A673 (cell line): ENCODE measurements at regions not wholly inside any gene's neighbourhood (a gene's known extent, or its start where the extent isn't known, plus 50 kb on each side); places are given as distances from the start of the nearest gene placed in this dataset.

Source experiments
- BruUV-seq: library from RNA; stranded (reverse); fragments of 400-500 nt; replicated peaks from 2 replicates; lab custom pipeline; 2021; lab: Mats Ljungman, UMichigan
- CTCF ChIA-PET: fragments of 300-600 bp; sonication (Branson Sonifier 250); formaldehyde crosslinking; loops from one replicate; lab custom pipeline; 2022; ENCODE audit warnings: antibody characterized with exemption; lab: Charles Lee
- POLR2A ChIA-PET: fragments of 300-600 bp; sonication (Branson Sonifier 250); formaldehyde crosslinking; loops from one replicate; lab custom pipeline; 2022; ENCODE audit warnings: antibody characterized with exemption; ENCODE audit not compliant: low non-redundant PET; lab: Charles Lee
- DNase-seq: peaks from one replicate; pipeline ENCODE4 v3.0.0-alpha.2; 2015; ENCODE audit warnings: low spot score
- H3K27ac ChIP-seq: fragments of 200-600 bp; sonication (generic); 2 replicates; pipeline ENCODE4 v1.5.1; 2016; ENCODE audit warnings: mixed run types, low read depth, mild to moderate bottlenecking, mixed read lengths, antibody characterized with exemption, low read length; ENCODE audit not compliant: poor library complexity, severe bottlenecking
- H3K27me3 ChIP-seq: fragments of 200-600 bp; sonication (generic); replicated peaks from 2 replicates; pipeline ENCODE4 v1.6.1; 2017; ENCODE audit warnings: mixed run types, low read depth, mild to moderate bottlenecking, mixed read lengths, antibody characterized with exemption, low read length; ENCODE audit not compliant: insufficient read depth, poor library complexity
- H3K36me3 ChIP-seq: fragments of 200-600 bp; sonication (generic); 2 replicates; pipeline ENCODE4 v1.6.1; 2016; ENCODE audit warnings: mixed run types, mild to moderate bottlenecking, mixed read lengths, antibody characterized with exemption, low read length; ENCODE audit not compliant: insufficient read depth, poor library complexity, severe bottlenecking
- H3K4me1 ChIP-seq: fragments of 200-600 bp; sonication (generic); 2 replicates; pipeline ENCODE4 v1.6.1; 2017; ENCODE audit warnings: mixed run types, mild to moderate bottlenecking, mixed read lengths, antibody characterized with exemption, low read length; ENCODE audit not compliant: insufficient read depth, poor library complexity, severe bottlenecking
- H3K4me3 ChIP-seq: fragments of 200-600 bp; sonication (generic); 2 replicates; pipeline ENCODE4 v1.5.1; 2016; ENCODE audit warnings: low read depth, mixed run types, mild to moderate bottlenecking, mixed read lengths, low read length; ENCODE audit not compliant: poor library complexity, severe bottlenecking
- H3K9me3 ChIP-seq: fragments of 200-600 bp; sonication (generic); 2 replicates; pipeline ENCODE4 v1.6.1; 2016; ENCODE audit warnings: mixed run types, low read depth, mild to moderate bottlenecking, mixed read lengths, antibody characterized with exemption, low read length; ENCODE audit not compliant: poor library complexity, severe bottlenecking
- EZH2 ChIP-seq: fragments of 200-600 bp; sonication (generic); IDR thresholded peaks from 2 replicates; pipeline ENCODE4 v1.6.1; 2017; ENCODE audit warnings: borderline replicate concordance, low read depth, mild to moderate bottlenecking, mixed read lengths, antibody characterized with exemption, low read length; ENCODE audit not compliant: poor library complexity, severe bottlenecking
- intact Hi-C: fragments of 100-400 bp; cut with micrococcal nuclease; formaldehyde crosslinking; loops from one replicate; pipeline ENCODE4 v1.10.0; 2022; ENCODE audit not compliant: unreplicated experiment
- TF ChIP-seq, protein P1 (sequence below): fragments of 300-800, 200-600 bp; sonication (generic); conservative IDR thresholded peaks from 2 replicates; pipeline ENCODE4 v1.5.1; 2017; ENCODE audit warnings: low read depth, mild to moderate bottlenecking, antibody characterized with exemption, low read length, moderate library complexity, mixed read lengths

DNA sequence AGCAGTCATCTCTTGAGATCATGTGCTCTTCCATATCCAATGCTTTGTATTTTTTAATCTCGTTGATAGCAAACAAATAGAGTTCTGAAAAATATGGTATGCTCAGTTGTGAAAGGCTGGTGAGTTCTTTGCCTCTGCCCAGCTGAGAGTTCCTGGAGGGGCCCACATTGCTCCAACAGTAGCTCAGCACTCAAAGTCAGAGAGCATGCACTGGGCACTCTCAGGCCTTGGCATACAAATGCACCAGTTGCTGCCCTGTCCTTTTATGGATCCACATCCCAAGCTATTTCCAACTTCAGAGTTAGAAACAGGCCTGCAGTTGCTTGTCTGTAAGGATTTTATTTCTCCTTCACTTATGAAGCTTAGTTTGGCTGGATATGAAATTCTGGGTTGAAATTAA, 181.7 kb upstream of the CHRNA7 start:
- Histone ChIP-seq H3K27ac (no peak overlapping the region), H3K4me1 (no peaks in the 10 kb centered on the region), H3K4me3 (no peak overlapping the region), H3K36me3 (no peaks in the 10 kb centered on the region), H3K27me3 (no peaks in the 10 kb centered on the region), H3K9me3 (no peaks in the 10 kb centered on the region)
- ChIA-PET CTCF (no interaction called here), POLR2A (no interaction called here)
- intact Hi-C loops, result no loop called here
- no peak for TF ChIP-seq EZH2
- TF ChIP-seq, protein P1, sequence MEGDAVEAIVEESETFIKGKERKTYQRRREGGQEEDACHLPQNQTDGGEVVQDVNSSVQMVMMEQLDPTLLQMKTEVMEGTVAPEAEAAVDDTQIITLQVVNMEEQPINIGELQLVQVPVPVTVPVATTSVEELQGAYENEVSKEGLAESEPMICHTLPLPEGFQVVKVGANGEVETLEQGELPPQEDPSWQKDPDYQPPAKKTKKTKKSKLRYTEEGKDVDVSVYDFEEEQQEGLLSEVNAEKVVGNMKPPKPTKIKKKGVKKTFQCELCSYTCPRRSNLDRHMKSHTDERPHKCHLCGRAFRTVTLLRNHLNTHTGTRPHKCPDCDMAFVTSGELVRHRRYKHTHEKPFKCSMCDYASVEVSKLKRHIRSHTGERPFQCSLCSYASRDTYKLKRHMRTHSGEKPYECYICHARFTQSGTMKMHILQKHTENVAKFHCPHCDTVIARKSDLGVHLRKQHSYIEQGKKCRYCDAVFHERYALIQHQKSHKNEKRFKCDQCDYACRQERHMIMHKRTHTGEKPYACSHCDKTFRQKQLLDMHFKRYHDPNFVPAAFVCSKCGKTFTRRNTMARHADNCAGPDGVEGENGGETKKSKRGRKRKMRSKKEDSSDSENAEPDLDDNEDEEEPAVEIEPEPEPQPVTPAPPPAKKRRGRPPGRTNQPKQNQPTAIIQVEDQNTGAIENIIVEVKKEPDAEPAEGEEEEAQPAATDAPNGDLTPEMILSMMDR, result no peak
- DNase-seq, result no peak
- no TSS peak for BruUV-seq

DNA sequence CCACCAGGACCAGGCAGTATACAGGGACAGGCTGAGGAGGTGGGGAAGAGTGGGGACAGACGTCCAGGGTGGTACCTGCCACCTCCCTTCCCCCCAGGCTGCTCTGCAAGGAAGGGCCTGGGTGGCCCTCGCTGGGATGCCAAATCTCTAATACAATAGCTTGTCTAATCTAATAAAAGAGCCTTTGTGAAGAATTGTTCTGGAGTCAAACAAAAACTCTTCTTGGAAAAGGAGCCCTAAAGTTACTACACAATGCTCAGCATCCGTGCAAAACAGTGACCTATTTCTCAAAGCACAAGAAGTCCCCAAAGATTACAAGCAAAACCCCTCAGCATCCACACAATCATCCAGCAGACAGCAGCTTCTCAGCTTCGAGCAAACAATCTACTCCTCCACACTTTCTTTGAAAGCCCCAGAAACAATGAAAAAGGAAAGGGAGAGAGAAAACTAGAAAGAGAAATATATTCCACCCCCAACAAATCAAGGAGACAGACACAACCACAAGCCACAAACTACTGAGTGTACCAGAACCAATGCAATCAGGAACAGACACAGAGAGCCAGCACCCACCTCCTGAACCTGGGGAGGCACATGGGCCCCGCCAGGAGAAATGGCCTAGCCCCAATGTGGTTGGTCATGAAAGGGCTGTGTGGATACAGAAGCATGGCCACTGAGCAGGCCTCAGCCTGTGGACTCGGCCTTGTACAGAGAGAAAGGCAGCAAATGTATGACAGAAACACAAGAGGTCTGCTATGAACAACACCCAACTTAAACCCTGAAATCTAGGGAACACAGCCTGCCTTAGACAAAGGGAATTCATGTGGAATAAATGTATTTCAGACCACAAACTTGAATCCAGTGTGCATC, 177.1 kb upstream of the CHRNA7 start:
- ChIA-PET POLR2A (no interaction called here), CTCF (no interaction called here)
- no peak for TF ChIP-seq EZH2
- TF ChIP-seq, protein P1, result no peak
- no peaks in the 10 kb centered on the region for H3K27me3 ChIP-seq
- no peaks in the 10 kb centered on the region for H3K9me3 ChIP-seq
- DNase-seq, result no peak
- BruUV-seq, result no TSS peak
- intact Hi-C loops, result no loop called here
- no peaks in the 10 kb centered on the region for H3K4me1 ChIP-seq
- no peak overlapping the region for H3K27ac ChIP-seq
- no peak overlapping the region for H3K4me3 ChIP-seq
- H3K36me3 ChIP-seq, result no peaks in the 10 kb centered on the region

DNA sequence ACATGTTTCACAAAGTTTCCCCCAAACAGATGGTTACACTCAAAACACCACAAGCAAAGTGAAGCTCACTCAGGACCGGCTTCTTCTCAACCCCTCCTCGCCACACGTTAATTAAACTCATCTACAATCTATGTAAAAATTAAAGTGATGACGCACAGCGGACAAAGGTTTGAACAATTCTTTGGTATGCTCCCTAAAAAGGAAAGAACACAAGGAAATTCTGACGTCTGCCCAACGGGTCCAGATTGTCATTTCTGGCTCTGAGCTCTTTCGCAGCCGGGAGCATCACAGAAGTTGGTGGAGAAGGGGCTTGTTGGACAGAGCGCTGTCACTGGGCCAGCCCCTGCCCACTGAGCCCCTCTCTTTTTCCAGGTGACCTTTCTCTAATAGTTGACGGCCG, 173.7 kb upstream of the CHRNA7 start:
- no TSS peak for BruUV-seq
- H3K9me3 ChIP-seq, result no peaks in the 10 kb centered on the region
- no peak for TF ChIP-seq EZH2
- TF ChIP-seq, protein P1, result no peak
- no peaks in the 10 kb centered on the region for H3K27me3 ChIP-seq
- no peaks in the 10 kb centered on the region for H3K4me1 ChIP-seq
- DNase-seq, result no peak
- ChIA-PET CTCF (no interaction called here), POLR2A (no interaction called here)
- no peaks in the 10 kb centered on the region for H3K36me3 ChIP-seq
- no peak overlapping the region for H3K27ac ChIP-seq
- no peak overlapping the region for H3K4me3 ChIP-seq
- intact Hi-C loops, result no loop called here
